IMR-90 (cell line): ENCODE measurements at regions not wholly inside any gene's neighbourhood (a gene's known extent, or its start where the extent isn't known, plus 50 kb on each side); places are given as distances from the start of the nearest gene placed in this dataset.

ENCODE experiments used
- ATAC-seq: fragments of 200-7000 bp; cut with Tn5 transposase; 2 replicates; pipeline ENCODE4 v1.9.1; 2020; ENCODE audit warnings: low read depth, mild to moderate bottlenecking, moderate library complexity
- BruUV-seq: library from RNA; stranded (reverse); fragments of 400-500 nt; replicated peaks from 2 replicates; lab custom pipeline; 2021; lab: Mats Ljungman, UMichigan
- CTCF ChIA-PET: fragments of 300-600 bp; formaldehyde crosslinking; extraction: SDS; loops from one replicate; lab custom pipeline; 2021; ENCODE audit warnings: antibody characterized with exemption; lab: Yijun Ruan, JAX
- POLR2A ChIA-PET: fragments of 300-600 bp; sonication (Branson Sonifier 250); formaldehyde crosslinking; loops from one replicate; lab custom pipeline; 2022; ENCODE audit warnings: antibody characterized with exemption; ENCODE audit not compliant: unreplicated experiment; lab: Charles Lee
- DNase-seq: peaks from one replicate; pipeline ENCODE4 v3.0.0; 2013
- H2AFZ ChIP-seq: replicated peaks from 2 replicates; pipeline ENCODE3; 2013; ENCODE audit warnings: low read length, mild to moderate bottlenecking; ENCODE audit not compliant: poor library complexity
- H2AK5ac ChIP-seq: 2 replicates; pipeline ENCODE4 v1.6.1; 2013; ENCODE audit warnings: low read depth, low read length, inconsistent platforms
- H2AK9ac ChIP-seq: replicated peaks from 2 replicates; pipeline ENCODE3; 2013; ENCODE audit warnings: mild to moderate bottlenecking, low read depth, low read length, moderate library complexity; ENCODE audit not compliant: poor library complexity
- H2BK120ac ChIP-seq: 2 replicates; pipeline ENCODE4 v1.6.1; 2013; ENCODE audit warnings: low read depth, low read length, inconsistent platforms
- H2BK15ac ChIP-seq: 3 replicates; pipeline ENCODE4 v1.6.1; 2013; ENCODE audit warnings: low read depth, low read length, inconsistent platforms
- H2BK20ac ChIP-seq: 2 replicates; pipeline ENCODE4 v1.6.1; 2013; ENCODE audit warnings: low read depth, mild to moderate bottlenecking, inconsistent platforms, low read length, moderate library complexity
- H2BK5ac ChIP-seq: 2 replicates; pipeline ENCODE4 v1.6.1; 2013; ENCODE audit warnings: mild to moderate bottlenecking, low read depth, low read length, inconsistent platforms; ENCODE audit not compliant: poor library complexity, severe bottlenecking
- H3K14ac ChIP-seq: replicated peaks from 2 replicates; pipeline ENCODE4 v1.6.1; 2013; ENCODE audit warnings: low read depth, low read length, inconsistent platforms
- H3K18ac ChIP-seq: 2 replicates; pipeline ENCODE4 v1.6.1; 2013; ENCODE audit warnings: low read depth, low read length, control low read depth
- H3K23ac ChIP-seq: 2 replicates; pipeline ENCODE4 v1.6.1; 2013; ENCODE audit warnings: low read depth, low read length, inconsistent platforms
- H3K27ac ChIP-seq: 2 replicates; pipeline ENCODE4 v1.5.1; 2013; ENCODE audit warnings: mild to moderate bottlenecking, control low read depth, low read length; ENCODE audit not compliant: insufficient read depth
- H3K27me3 ChIP-seq: 2 replicates; pipeline ENCODE4 v1.6.1; 2013; ENCODE audit warnings: low read length; ENCODE audit not compliant: control insufficient read depth, insufficient read depth
- H3K36me3 ChIP-seq: 2 replicates; pipeline ENCODE4 v1.6.1; 2013; ENCODE audit warnings: low read length, mixed read lengths; ENCODE audit not compliant: control insufficient read depth, insufficient read depth
- H3K4ac ChIP-seq: 2 replicates; pipeline ENCODE4 v1.6.1; 2013; ENCODE audit warnings: low read depth, low read length, inconsistent platforms
- H3K4me1 ChIP-seq: 2 replicates; pipeline ENCODE4 v1.6.1; 2013; ENCODE audit warnings: low read length, mixed read lengths; ENCODE audit not compliant: control insufficient read depth, insufficient read depth
- H3K4me2 ChIP-seq: 2 replicates; pipeline ENCODE4 v1.6.1; 2013; ENCODE audit warnings: low read depth, mild to moderate bottlenecking, control low read depth, low read length, moderate library complexity
- H3K4me3 ChIP-seq: 2 replicates; pipeline ENCODE4 v1.5.1; 2013; ENCODE audit warnings: low read depth, mild to moderate bottlenecking, control low read depth, low read length, moderate library complexity; ENCODE audit not compliant: insufficient read depth
- H3K56ac ChIP-seq: 2 replicates; pipeline ENCODE4 v1.6.1; 2013; ENCODE audit warnings: low read length, inconsistent platforms; ENCODE audit not compliant: insufficient read depth; ENCODE audit errors: extremely low read depth
- H3K79me1 ChIP-seq, 2 experiments: 2 replicates each; pipeline ENCODE4 v1.6.1; 2013; ENCODE audit warnings: low read length in 2 of 2, inconsistent platforms in 1 of 2, low read depth in 1 of 2
- H3K9ac ChIP-seq: 2 replicates; pipeline ENCODE4 v1.6.1; 2013; ENCODE audit warnings: low read depth, low read length, control low read depth
- H3K9me1 ChIP-seq: 2 replicates; pipeline ENCODE4 v1.6.1; 2013; ENCODE audit warnings: low read length, inconsistent platforms; ENCODE audit not compliant: insufficient read depth
- H3K9me3 ChIP-seq: 2 replicates; pipeline ENCODE4 v1.6.1; 2013; ENCODE audit warnings: low read length; ENCODE audit not compliant: control insufficient read depth, insufficient read depth
- H4K20me1 ChIP-seq: 2 replicates; pipeline ENCODE4 v1.6.1; 2013; ENCODE audit warnings: low read length, inconsistent platforms; ENCODE audit not compliant: insufficient read depth
- H4K5ac ChIP-seq: 2 replicates; pipeline ENCODE4 v1.6.1; 2013; ENCODE audit warnings: mild to moderate bottlenecking, low read depth, low read length, control low read depth
- H4K8ac ChIP-seq, 2 experiments: 2 replicates each; pipeline ENCODE4 v1.6.1; 2013; ENCODE audit warnings: low read depth in 2 of 2, low read length in 2 of 2, control low read depth in 1 of 2, inconsistent platforms in 1 of 2
- H4K91ac ChIP-seq: 2 replicates; pipeline ENCODE4 v1.6.1; 2013; ENCODE audit warnings: low read depth, low read length, inconsistent platforms; ENCODE audit not compliant: insufficient read depth
- BHLHE40 ChIP-seq: fragments of 150-350 bp; IDR thresholded peaks from 2 replicates; pipeline ENCODE4 v1.6.1; 2016; ENCODE audit warnings: mild to moderate bottlenecking, low read depth, low read length
- CEBPB ChIP-seq: IDR thresholded peaks from 2 replicates; pipeline ENCODE4 v1.6.1; 2012; ENCODE audit warnings: low read depth, low read length, improper control_type of control experiment
- CHD1 ChIP-seq: IDR thresholded peaks from 2 replicates; pipeline ENCODE4 v1.6.1; 2012; ENCODE audit warnings: low read depth, low read length, improper control_type of control experiment
- ELK1 ChIP-seq: fragments of 150-350 bp; IDR thresholded peaks from 2 replicates; pipeline ENCODE4 v1.6.1; 2016; ENCODE audit warnings: low read depth, mild to moderate bottlenecking, low read length, moderate library complexity, borderline replicate concordance
- FOS ChIP-seq: fragments of 150-350 bp; IDR thresholded peaks from 2 replicates; pipeline ENCODE4 v1.6.1; 2016; ENCODE audit warnings: low read depth, low read length
- MAFK ChIP-seq: IDR thresholded peaks from 2 replicates; pipeline ENCODE4 v1.6.1; 2012; ENCODE audit warnings: low read depth, low read length, improper control_type of control experiment
- MAZ ChIP-seq: IDR thresholded peaks from 2 replicates; pipeline ENCODE4 v1.6.1; 2012; ENCODE audit warnings: low read depth, mild to moderate bottlenecking, low read length, improper control_type of control experiment, moderate library complexity, borderline replicate concordance
- MXI1 ChIP-seq: IDR thresholded peaks from 2 replicates; pipeline ENCODE4 v1.6.1; 2012; ENCODE audit warnings: low read depth, mild to moderate bottlenecking, low read length, moderate library complexity, borderline replicate concordance
- NFE2L2 ChIP-seq: fragments of 150-350 bp; IDR thresholded peaks from 2 replicates; pipeline ENCODE4 v1.6.1; 2016; ENCODE audit warnings: low read depth, mild to moderate bottlenecking, low read length
- POLR2A ChIP-seq: IDR thresholded peaks from 2 replicates; pipeline ENCODE4 v1.6.1; 2012; ENCODE audit warnings: mild to moderate bottlenecking, low read depth, low read length
- RAD21 ChIP-seq: IDR thresholded peaks from 2 replicates; pipeline ENCODE4 v1.6.1; 2012; ENCODE audit warnings: low read length, improper control_type of control experiment
- RCOR1 ChIP-seq: IDR thresholded peaks from 2 replicates; pipeline ENCODE4 v1.6.1; 2012; ENCODE audit warnings: mild to moderate bottlenecking, low read length, improper control_type of control experiment; ENCODE audit not compliant: insufficient replicate concordance
- RFX5 ChIP-seq: IDR thresholded peaks from 2 replicates; pipeline ENCODE4 v1.8.0; 2012; ENCODE audit warnings: low read depth, mild to moderate bottlenecking, low read length, moderate library complexity
- SMC3 ChIP-seq: fragments of 150-350 bp; IDR thresholded peaks from 2 replicates; pipeline ENCODE4 v1.6.1; 2016; ENCODE audit warnings: low read depth, mild to moderate bottlenecking, antibody characterized with exemption, low read length, moderate library complexity
- WGBS, 2 experiments: methylation state at CpG; one replicate each; pipeline versions ENCODE4 v1.1.5 to v1.1.7; 2013; ENCODE audit warnings: missing lambda C conversion rate in 2 of 2; ENCODE audit not compliant: insufficient read length in 1 of 2; ENCODE audit errors: extremely low coverage in 2 of 2; 5-methylcytosine and 5-hydroxymethylcytosine counted together
- dilution Hi-C: fragments of 300-500 bp; cut with HindIII; formaldehyde crosslinking; loops from one replicate; pipeline ENCODE4 v1.14.3; 2018; ENCODE audit warnings: low sequenced_read_pairs; ENCODE audit not compliant: unreplicated experiment
- in situ Hi-C: fragments of 300-500 bp; cut with MboI; formaldehyde crosslinking; loops from 3 replicates; pipeline ENCODE4 v1.14.3; 2019; ENCODE audit warnings: low sequenced_read_pairs, inconsistent platforms, mixed read lengths
- intact Hi-C: fragments of 100-400 bp; cut with micrococcal nuclease; formaldehyde crosslinking; loops from 2 replicates; pipeline ENCODE4 v1.10.0; 2022
- TF ChIP-seq, protein P1 (sequence below): conservative IDR thresholded peaks from 2 replicates; pipeline ENCODE4 v1.5.1; 2012; ENCODE audit warnings: mild to moderate bottlenecking, low read depth, low read length, improper control_type of control experiment
- TF ChIP-seq, protein P2 (sequence below): fragments of 150-350 bp; IDR thresholded peaks from 2 replicates; pipeline ENCODE4 v1.6.1; 2017; ENCODE audit warnings: mild to moderate bottlenecking, antibody characterized with exemption, low read length, low read depth

DNA sequence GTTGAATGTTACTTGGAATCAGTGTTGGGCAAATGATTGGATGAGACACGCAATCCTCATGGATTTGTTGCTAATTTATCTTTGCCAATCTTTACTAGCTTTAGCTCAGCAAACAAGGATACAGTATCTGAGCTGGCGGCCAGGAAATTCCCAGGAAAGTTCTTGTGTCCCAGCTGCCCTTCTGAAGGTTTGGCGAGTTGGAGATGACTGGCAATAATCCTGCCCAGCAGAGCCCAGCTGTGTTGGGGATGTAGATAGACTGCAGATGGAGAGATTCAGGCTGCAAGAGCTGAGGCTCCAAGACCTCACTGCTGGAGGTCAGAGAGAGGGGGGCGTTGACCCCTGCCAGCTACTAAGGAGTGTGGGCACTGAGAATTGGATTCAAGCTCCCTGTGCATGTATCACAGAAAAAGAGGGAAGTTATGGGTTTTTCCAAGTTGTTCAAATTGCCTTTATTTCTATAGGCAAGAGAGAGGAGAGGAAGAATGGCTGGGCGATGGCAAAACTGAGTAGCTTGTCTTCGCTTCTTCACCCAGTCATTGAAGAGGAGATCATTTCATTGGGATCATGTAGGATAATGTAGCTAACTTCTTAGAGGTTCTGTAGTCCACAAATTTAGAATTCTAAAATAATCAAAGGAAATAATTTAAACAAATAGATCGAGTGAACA is 506.8 kb upstream of the LRATD1 start:
- no CpG with 5 or more reads among the region's 7 CpGs for WGBS, 2 experiments
- Histone ChIP-seq H3K9me1 (no peaks in the 10 kb centered on the region), H2BK5ac (no peak overlapping the region), H2BK20ac (no peak overlapping the region), H3K4me3 (no peak overlapping the region), H3K9me3 (peaks cover 9% of the 10 kb centered on the region), H2AK5ac (no peak overlapping the region), H4K8ac (no peak overlapping the region), H3K14ac (no peak overlapping the region), H3K23ac (no peak overlapping the region), H3K4me2 (no peak overlapping the region), H3K18ac (no peak overlapping the region), H2AK9ac (no peak overlapping the region), H3K27me3 (no peaks in the 10 kb centered on the region), H3K4ac (no peak overlapping the region), H3K9ac (no peak overlapping the region), H2BK15ac (no peak overlapping the region), H4K20me1 (no peaks in the 10 kb centered on the region), H3K79me1 (no peaks in the 10 kb centered on the region), H4K5ac (no peak overlapping the region), H2AFZ (no peak overlapping the region), H2BK120ac (no peak overlapping the region), H3K56ac (no peak overlapping the region), H4K91ac (no peak overlapping the region), H3K4me1 (no peaks in the 10 kb centered on the region), H3K36me3 (no peaks in the 10 kb centered on the region), H3K27ac (no peak overlapping the region)
- dilution Hi-C loops: no loop called here
- intact Hi-C loops: no loop called here
- ATAC-seq: no peak
- TF ChIP-seq ELK1 (no peak), MXI1 (no peak), FOS (no peak), POLR2A (no peak), RCOR1 (no peak), NFE2L2 (no peak), RFX5 (no peak), CHD1 (no peak), SMC3 (no peak), RAD21 (no peak), BHLHE40 (no peak), MAFK (no peak), MAZ (no peak), CEBPB (no peak)
- TF ChIP-seq, protein P1, sequence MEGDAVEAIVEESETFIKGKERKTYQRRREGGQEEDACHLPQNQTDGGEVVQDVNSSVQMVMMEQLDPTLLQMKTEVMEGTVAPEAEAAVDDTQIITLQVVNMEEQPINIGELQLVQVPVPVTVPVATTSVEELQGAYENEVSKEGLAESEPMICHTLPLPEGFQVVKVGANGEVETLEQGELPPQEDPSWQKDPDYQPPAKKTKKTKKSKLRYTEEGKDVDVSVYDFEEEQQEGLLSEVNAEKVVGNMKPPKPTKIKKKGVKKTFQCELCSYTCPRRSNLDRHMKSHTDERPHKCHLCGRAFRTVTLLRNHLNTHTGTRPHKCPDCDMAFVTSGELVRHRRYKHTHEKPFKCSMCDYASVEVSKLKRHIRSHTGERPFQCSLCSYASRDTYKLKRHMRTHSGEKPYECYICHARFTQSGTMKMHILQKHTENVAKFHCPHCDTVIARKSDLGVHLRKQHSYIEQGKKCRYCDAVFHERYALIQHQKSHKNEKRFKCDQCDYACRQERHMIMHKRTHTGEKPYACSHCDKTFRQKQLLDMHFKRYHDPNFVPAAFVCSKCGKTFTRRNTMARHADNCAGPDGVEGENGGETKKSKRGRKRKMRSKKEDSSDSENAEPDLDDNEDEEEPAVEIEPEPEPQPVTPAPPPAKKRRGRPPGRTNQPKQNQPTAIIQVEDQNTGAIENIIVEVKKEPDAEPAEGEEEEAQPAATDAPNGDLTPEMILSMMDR: no peak
- TF ChIP-seq, protein P2, sequence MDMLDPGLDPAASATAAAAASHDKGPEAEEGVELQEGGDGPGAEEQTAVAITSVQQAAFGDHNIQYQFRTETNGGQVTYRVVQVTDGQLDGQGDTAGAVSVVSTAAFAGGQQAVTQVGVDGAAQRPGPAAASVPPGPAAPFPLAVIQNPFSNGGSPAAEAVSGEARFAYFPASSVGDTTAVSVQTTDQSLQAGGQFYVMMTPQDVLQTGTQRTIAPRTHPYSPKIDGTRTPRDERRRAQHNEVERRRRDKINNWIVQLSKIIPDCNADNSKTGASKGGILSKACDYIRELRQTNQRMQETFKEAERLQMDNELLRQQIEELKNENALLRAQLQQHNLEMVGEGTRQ: no peak
- BruUV-seq: no TSS peak
- ChIA-PET POLR2A (no interaction called here), CTCF (no interaction called here)
- no peak for DNase-seq
- in situ Hi-C loops: no loop called here
